Liver (tissue), 8 donors: ENCODE measurements at regions not wholly inside any gene's neighbourhood (a gene's known extent, or its start where the extent isn't known, plus 50 kb on each side); places are given as distances from the start of the nearest gene placed in this dataset.

Experiments used
- DNase-seq: peaks from one replicate; pipeline ENCODE4 v3.0.0-alpha.2; 2017; ENCODE audit warnings: low spot score
- H3K27ac ChIP-seq, 2 donors: one replicate each; pipeline ENCODE4 v1.7.0; 2013; ENCODE audit warnings: inconsistent platforms in 2 of 2, low read length in 2 of 2, control low read depth in 1 of 2, low read depth in 1 of 2, mild to moderate bottlenecking in 1 of 2
- H3K27me3 ChIP-seq, 4 donors: one replicate each; pipeline versions ENCODE4 v1.6.1 to v1.7.0; 2013; ENCODE audit warnings: low read length in 3 of 4, inconsistent platforms in 1 of 4, mild to moderate bottlenecking in 1 of 4, moderate library complexity in 1 of 4; ENCODE audit not compliant: control insufficient read depth in 4 of 4, insufficient read depth in 4 of 4
- H3K36me3 ChIP-seq, 4 donors: one replicate each; pipeline versions ENCODE4 v1.6.1 to v1.7.0; 2013; ENCODE audit warnings: low read length in 3 of 4, mild to moderate bottlenecking in 3 of 4, low read depth in 1 of 4, moderate library complexity in 1 of 4; ENCODE audit not compliant: control insufficient read depth in 4 of 4, insufficient read depth in 3 of 4
- H3K4me1 ChIP-seq, 4 donors: one replicate each; pipeline versions ENCODE4 v1.6.1 to v1.7.0; 2013; ENCODE audit warnings: low read length in 3 of 4, mild to moderate bottlenecking in 3 of 4, moderate library complexity in 1 of 4; ENCODE audit not compliant: control insufficient read depth in 4 of 4, insufficient read depth in 4 of 4
- H3K4me3 ChIP-seq, 3 donors: one replicate each; pipeline versions ENCODE4 v1.6.1 to v1.7.0; 2013; ENCODE audit warnings: low read length in 3 of 3, control low read depth in 1 of 3, low read depth in 1 of 3, mild to moderate bottlenecking in 1 of 3
- H3K9ac ChIP-seq, 2 donors: one replicate each; pipeline ENCODE4 v1.7.0; 2013; ENCODE audit warnings: low read length in 2 of 2, mild to moderate bottlenecking in 2 of 2, moderate library complexity in 2 of 2, control low read depth in 1 of 2, low read depth in 1 of 2
- H3K9me3 ChIP-seq, 4 donors: one replicate each; pipeline versions ENCODE4 v1.6.1 to v1.7.0; 2013; ENCODE audit warnings: low read length in 3 of 4; ENCODE audit not compliant: control insufficient read depth in 4 of 4
- ATF3 ChIP-seq: IDR thresholded peaks from 2 replicates; pipeline ENCODE4 v1.6.1; 2016; ENCODE audit warnings: antibody characterized with exemption
- CTCF ChIP-seq: fragments of 150-350 bp; IDR thresholded peaks from 2 replicates; pipeline ENCODE4 v1.5.1; 2017; ENCODE audit warnings: improper control_type of control experiment, low read depth, low read length; ENCODE audit not compliant: missing input control
- EGR1 ChIP-seq, 2 donors: IDR thresholded peaks; 2 replicates each; pipeline ENCODE4 v1.6.1; 2016 to 2018; ENCODE audit warnings: antibody characterized with exemption in 2 of 2, low read depth in 2 of 2
- FOXA1 ChIP-seq: IDR thresholded peaks from 2 replicates; pipeline ENCODE4 v1.6.1; 2016; ENCODE audit warnings: antibody characterized with exemption
- FOXA2 ChIP-seq: IDR thresholded peaks from 2 replicates; pipeline ENCODE4 v1.6.1; 2016; ENCODE audit warnings: antibody characterized with exemption
- GABPA ChIP-seq, 2 donors: IDR thresholded peaks in 1 of 2; conservative IDR thresholded peaks in 1 of 2; 2 replicates each; pipeline ENCODE4 v1.6.1; 2016; ENCODE audit warnings: antibody characterized with exemption in 2 of 2, mild to moderate bottlenecking in 1 of 2, moderate library complexity in 1 of 2
- HNF4A ChIP-seq, 2 donors: conservative IDR thresholded peaks; 2 replicates each; pipeline ENCODE4 v1.6.1; 2016; ENCODE audit warnings: antibody characterized with exemption in 2 of 2, mild to moderate bottlenecking in 2 of 2
- HNF4G ChIP-seq: IDR thresholded peaks from 2 replicates; pipeline ENCODE4 v1.6.1; 2016; ENCODE audit warnings: antibody characterized with exemption
- JUND ChIP-seq, 2 donors: IDR thresholded peaks; 2 replicates each; pipeline ENCODE4 v1.6.1; 2016; ENCODE audit warnings: antibody characterized with exemption in 2 of 2
- MAX ChIP-seq: IDR thresholded peaks from 2 replicates; pipeline ENCODE4 v1.6.1; 2016; ENCODE audit warnings: antibody characterized with exemption
- NR2F2 ChIP-seq: IDR thresholded peaks from 2 replicates; pipeline ENCODE4 v1.6.1; 2016; ENCODE audit warnings: antibody characterized with exemption
- RAD21 ChIP-seq, 2 donors: IDR thresholded peaks; 2 replicates each; pipeline ENCODE4 v1.6.1; 2016; ENCODE audit warnings: antibody characterized with exemption in 2 of 2, mild to moderate bottlenecking in 2 of 2
- REST ChIP-seq: IDR thresholded peaks from 2 replicates; pipeline ENCODE4 v1.6.1; 2016; ENCODE audit warnings: antibody characterized with exemption, mild to moderate bottlenecking
- RXRA ChIP-seq, 2 donors: IDR thresholded peaks; 2 replicates each; pipeline ENCODE4 v1.6.1; 2017 to 2018; ENCODE audit warnings: antibody characterized with exemption in 2 of 2, mild to moderate bottlenecking in 1 of 2
- SP1 ChIP-seq: IDR thresholded peaks from 2 replicates; pipeline ENCODE4 v1.6.1; 2018; ENCODE audit warnings: antibody characterized with exemption, mild to moderate bottlenecking
- TAF1 ChIP-seq: conservative IDR thresholded peaks from 2 replicates; pipeline ENCODE4 v1.6.1; 2016; ENCODE audit warnings: antibody characterized with exemption, mild to moderate bottlenecking
- YY1 ChIP-seq: IDR thresholded peaks from 2 replicates; pipeline ENCODE4 v1.6.1; 2016; ENCODE audit warnings: antibody characterized with exemption, mild to moderate bottlenecking
- ZBTB33 ChIP-seq: IDR thresholded peaks from 2 replicates; pipeline ENCODE4 v1.6.1; 2016; ENCODE audit warnings: antibody characterized with exemption
- WGBS: extraction: QIAGEN DNeasy Blood & Tissue Kit; methylation state at CpG from one replicate; pipeline ENCODE4 v1.1.7; 2013; 5-methylcytosine and 5-hydroxymethylcytosine counted together
- donor health status: healthy.
- donor health status: healthy.
- donor health status: healthy.
- donor health status: healthy.
- donor health status: healthy.

GRCh38 chr11:46202149-46202548 is 75.3 kb upstream of the CREB3L1 start:
- TF ChIP-seq RXRA (IDR thresholded peaks at IDR 0.05) (no peak), JUND (IDR thresholded peaks at IDR 0.05) (no peak), FOXA1 (no peak), ZBTB33 (no peak), RAD21 (IDR thresholded peaks at IDR 0.05) (no peak), REST (no peak), MAX (no peak), CTCF (no peak), YY1 (no peak), HNF4G (no peak), NR2F2 (no peak), TAF1 (no peak), ATF3 (no peak), HNF4A (conservative IDR thresholded peaks at IDR 0.05) (no peak), GABPA (IDR thresholded peaks at IDR 0.05 in 1 of 2, conservative IDR thresholded peaks at IDR 0.05 in 1 of 2) (no peak), FOXA2 (no peak), SP1 (no peak), EGR1 (IDR thresholded peaks at IDR 0.05; ENCODE audit: low read depth in 2 of 2) (no peak)
- H3K4me3 ChIP-seq: no peak overlapping the region
- H3K4me1 ChIP-seq: no peaks in the 10 kb centered on the region
- H3K27me3 ChIP-seq: peaks cover 0 to 12% (median 1%) of the 10 kb centered on the region in 4 donors
- WGBS: 79% methylated on average over 7 of the region's 7 CpGs
- no peaks in the 10 kb centered on the region for H3K36me3 ChIP-seq
- DNase-seq: no peak
- no peak overlapping the region for H3K9ac ChIP-seq
- no peak overlapping the region for H3K27ac ChIP-seq
- no peaks in the 10 kb centered on the region for H3K9me3 ChIP-seq
